Retinal pigment epithelial cell (primary cell): ENCODE measurements at regions not wholly inside any gene's neighbourhood (a gene's known extent, or its start where the extent isn't known, plus 50 kb on each side); places are given as distances from the start of the nearest gene placed in this dataset.

Experiments used
- DNase-seq: peaks from one replicate; pipeline ENCODE4 v3.0.0-alpha.2; 2010; ENCODE audit warnings: low read depth
- H3K4me3 ChIP-seq: 2 replicates; pipeline ENCODE4 v1.5.1; 2011; ENCODE audit warnings: mild to moderate bottlenecking, low read length, control low read depth, moderate library complexity
- CTCF ChIP-seq: conservative IDR thresholded peaks from 2 replicates; pipeline ENCODE4 v1.5.1; 2011; ENCODE audit warnings: low read depth, low read length, control low read depth, inconsistent platforms

DNA sequence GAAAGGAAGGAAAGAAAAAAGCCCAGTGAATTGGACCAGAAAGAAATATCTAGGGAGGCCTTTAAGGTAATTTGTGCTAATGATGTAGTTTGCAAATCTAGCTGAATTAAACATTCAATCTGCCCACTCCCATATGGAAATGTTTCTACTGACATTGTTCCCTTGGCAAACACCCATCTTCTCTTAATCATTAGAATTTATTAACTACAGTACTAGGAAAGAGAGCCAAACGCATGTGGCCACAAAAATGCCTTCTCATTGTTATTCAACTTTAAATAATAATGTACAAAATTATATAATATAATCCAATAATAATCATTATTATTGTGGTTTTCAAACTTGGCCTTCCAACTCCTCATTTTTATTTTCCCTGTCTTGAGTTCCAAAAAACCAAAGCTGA, 234.7 kb downstream of the NHLRC3 start:
- DNase-seq: no peak
- H3K4me3 ChIP-seq: no peak overlapping the region
- TF ChIP-seq CTCF: no peak

GRCh38 chr13:39273953-39274738, 235.9 kb downstream of the NHLRC3 start:
- DNase-seq: no peak
- H3K4me3 ChIP-seq: no peak overlapping the region
- no peak for TF ChIP-seq CTCF

- TF ChIP-seq CTCF: no peak
- no peak overlapping the region for H3K4me3 ChIP-seq
- DNase-seq: no peak
Observed at GRCh38 chr13:39274739-39275325, 236.6 kb downstream of the NHLRC3 start.

DNA sequence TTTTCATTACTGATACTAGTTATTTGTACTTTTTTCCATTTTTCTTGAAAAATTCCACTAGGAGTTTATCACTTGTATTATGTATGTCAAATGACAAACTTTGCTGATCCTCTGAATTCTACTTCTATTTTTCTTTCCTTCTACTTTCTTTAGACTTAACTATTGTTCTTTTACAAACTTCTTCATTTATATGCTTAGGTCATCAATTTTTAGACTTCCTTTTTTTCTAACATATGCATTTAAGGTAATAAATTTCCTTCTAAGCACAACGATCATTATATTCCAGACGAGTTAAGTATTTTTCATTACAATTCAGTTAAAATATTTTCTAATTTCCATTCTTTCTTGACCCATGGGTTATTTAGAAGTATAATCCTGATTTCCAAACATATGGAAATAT, 240.8 kb downstream of the NHLRC3 start:
- no peak for DNase-seq
- no peak overlapping the region for H3K4me3 ChIP-seq
- no peak for TF ChIP-seq CTCF

GRCh38 chr13:39281539-39282150, 243.4 kb downstream of the NHLRC3 start:
- DNase-seq: no peak
- TF ChIP-seq CTCF: no peak

GRCh38 chr13:39282400-39282972, 244.2 kb downstream of the NHLRC3 start:
- no peak overlapping the region for H3K4me3 ChIP-seq
- no peak for DNase-seq
- no peak for TF ChIP-seq CTCF

More at GRCh38 chr13:39281539-39282150, 243.4 kb downstream of the NHLRC3 start:
- no peak overlapping the region for H3K4me3 ChIP-seq
